H1 (cell line): ENCODE measurements at regions not wholly inside any gene's neighbourhood (a gene's known extent, or its start where the extent isn't known, plus 50 kb on each side); places are given as distances from the start of the nearest gene placed in this dataset.

Source experiments
- NANOG ChIP-seq: IDR thresholded peaks from 2 replicates; pipeline ENCODE4 v1.6.1; 2011; ENCODE audit warnings: low read length, low read depth, mild to moderate bottlenecking, inconsistent platforms; ENCODE audit not compliant: insufficient read depth, poor library complexity, severe bottlenecking
- POLR2A ChIP-seq, 2 experiments: IDR thresholded peaks; 1 replicate in 1 of 2; 2 replicates in 1 of 2; pipeline ENCODE4 v1.6.1; 2011; ENCODE audit warnings: low read depth in 2 of 2, low read length in 2 of 2, mild to moderate bottlenecking in 2 of 2; ENCODE audit errors: control extremely low read depth in 1 of 2
- TF ChIP-seq, protein P1 (sequence below), 3 experiments: IDR thresholded peaks; 1 replicate in 2 of 3; 2 replicates in 1 of 3; pipeline versions ENCODE4 v1.5.1 to v1.6.1; 2011; ENCODE audit warnings: low read length in 3 of 3, mild to moderate bottlenecking in 3 of 3, inconsistent platforms in 2 of 3, low read depth in 1 of 3, moderate library complexity in 1 of 3; ENCODE audit not compliant: insufficient read depth in 1 of 3; ENCODE audit errors: control extremely low read depth in 1 of 3

DNA sequence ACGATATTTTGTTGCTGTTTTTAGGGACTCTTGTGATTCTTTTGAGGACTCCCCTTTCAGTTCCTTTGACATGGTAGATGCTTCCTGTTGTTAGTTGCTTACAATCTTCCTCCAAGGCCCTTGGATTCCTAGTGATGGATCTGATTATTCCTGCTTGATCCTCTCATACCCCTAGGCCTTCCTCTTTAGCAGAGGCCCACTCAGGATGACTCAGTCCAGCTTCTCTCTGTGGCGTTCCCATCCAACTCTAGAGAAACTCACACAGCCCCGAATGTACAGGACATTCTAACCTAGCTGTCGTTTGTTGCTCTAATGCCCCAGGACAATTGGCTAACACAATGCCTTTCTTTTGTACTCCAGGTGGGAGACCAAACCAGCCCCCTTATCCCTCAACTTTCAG, 191.4 kb downstream of the POSTN start:
- no peak for TF ChIP-seq POLR2A (IDR thresholded peaks at IDR 0.05; ENCODE audit: control extremely low read depth in 1 of 2, low read depth in 2 of 2, low read length in 2 of 2)
- TF ChIP-seq NANOG, result no peak
- TF ChIP-seq, protein P1, sequence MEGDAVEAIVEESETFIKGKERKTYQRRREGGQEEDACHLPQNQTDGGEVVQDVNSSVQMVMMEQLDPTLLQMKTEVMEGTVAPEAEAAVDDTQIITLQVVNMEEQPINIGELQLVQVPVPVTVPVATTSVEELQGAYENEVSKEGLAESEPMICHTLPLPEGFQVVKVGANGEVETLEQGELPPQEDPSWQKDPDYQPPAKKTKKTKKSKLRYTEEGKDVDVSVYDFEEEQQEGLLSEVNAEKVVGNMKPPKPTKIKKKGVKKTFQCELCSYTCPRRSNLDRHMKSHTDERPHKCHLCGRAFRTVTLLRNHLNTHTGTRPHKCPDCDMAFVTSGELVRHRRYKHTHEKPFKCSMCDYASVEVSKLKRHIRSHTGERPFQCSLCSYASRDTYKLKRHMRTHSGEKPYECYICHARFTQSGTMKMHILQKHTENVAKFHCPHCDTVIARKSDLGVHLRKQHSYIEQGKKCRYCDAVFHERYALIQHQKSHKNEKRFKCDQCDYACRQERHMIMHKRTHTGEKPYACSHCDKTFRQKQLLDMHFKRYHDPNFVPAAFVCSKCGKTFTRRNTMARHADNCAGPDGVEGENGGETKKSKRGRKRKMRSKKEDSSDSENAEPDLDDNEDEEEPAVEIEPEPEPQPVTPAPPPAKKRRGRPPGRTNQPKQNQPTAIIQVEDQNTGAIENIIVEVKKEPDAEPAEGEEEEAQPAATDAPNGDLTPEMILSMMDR (IDR thresholded peaks at IDR 0.05; ENCODE audit: control extremely low read depth in 1 of 3, insufficient read depth in 1 of 3, low read depth in 1 of 3, low read length in 3 of 3), result no peak
